ENCODE measurements at regions not wholly inside any gene's neighbourhood (a gene's known extent, or its start where the extent isn't known, plus 50 kb on each side); places are given as distances from the start of the nearest gene placed in this dataset.

DNA sequence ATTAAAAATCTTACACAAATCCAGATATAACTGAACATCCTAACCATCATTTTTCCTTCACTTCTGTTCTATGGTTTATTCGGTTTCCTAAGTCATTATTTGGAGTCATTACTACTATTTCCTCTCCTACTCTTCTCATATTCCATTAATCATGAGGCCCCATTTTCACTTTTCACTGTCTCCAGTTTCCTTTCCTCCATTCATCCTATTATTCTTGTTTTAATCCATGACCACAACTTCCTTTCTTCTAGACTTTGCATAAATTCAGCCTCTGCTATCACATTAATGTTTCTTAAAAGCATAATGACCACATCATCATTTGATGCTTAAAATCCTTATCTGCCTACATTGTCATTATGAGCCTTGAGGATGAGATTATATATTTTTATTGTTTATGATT, 555.0 kb upstream of the NDST4 start:
- TF ChIP-seq, protein P1, sequence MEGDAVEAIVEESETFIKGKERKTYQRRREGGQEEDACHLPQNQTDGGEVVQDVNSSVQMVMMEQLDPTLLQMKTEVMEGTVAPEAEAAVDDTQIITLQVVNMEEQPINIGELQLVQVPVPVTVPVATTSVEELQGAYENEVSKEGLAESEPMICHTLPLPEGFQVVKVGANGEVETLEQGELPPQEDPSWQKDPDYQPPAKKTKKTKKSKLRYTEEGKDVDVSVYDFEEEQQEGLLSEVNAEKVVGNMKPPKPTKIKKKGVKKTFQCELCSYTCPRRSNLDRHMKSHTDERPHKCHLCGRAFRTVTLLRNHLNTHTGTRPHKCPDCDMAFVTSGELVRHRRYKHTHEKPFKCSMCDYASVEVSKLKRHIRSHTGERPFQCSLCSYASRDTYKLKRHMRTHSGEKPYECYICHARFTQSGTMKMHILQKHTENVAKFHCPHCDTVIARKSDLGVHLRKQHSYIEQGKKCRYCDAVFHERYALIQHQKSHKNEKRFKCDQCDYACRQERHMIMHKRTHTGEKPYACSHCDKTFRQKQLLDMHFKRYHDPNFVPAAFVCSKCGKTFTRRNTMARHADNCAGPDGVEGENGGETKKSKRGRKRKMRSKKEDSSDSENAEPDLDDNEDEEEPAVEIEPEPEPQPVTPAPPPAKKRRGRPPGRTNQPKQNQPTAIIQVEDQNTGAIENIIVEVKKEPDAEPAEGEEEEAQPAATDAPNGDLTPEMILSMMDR (IDR thresholded peaks at IDR 0.05), result no peak
- TF ChIP-seq POLR2AphosphoS5 (IDR thresholded peaks at IDR 0.05; ENCODE audit: low read depth, low read length), result no peak
- TF ChIP-seq SIN3A (IDR thresholded peaks at IDR 0.05; ENCODE audit: borderline replicate concordance, insufficient read depth, low read depth, low read length), result no peak
- TF ChIP-seq, protein P2, sequence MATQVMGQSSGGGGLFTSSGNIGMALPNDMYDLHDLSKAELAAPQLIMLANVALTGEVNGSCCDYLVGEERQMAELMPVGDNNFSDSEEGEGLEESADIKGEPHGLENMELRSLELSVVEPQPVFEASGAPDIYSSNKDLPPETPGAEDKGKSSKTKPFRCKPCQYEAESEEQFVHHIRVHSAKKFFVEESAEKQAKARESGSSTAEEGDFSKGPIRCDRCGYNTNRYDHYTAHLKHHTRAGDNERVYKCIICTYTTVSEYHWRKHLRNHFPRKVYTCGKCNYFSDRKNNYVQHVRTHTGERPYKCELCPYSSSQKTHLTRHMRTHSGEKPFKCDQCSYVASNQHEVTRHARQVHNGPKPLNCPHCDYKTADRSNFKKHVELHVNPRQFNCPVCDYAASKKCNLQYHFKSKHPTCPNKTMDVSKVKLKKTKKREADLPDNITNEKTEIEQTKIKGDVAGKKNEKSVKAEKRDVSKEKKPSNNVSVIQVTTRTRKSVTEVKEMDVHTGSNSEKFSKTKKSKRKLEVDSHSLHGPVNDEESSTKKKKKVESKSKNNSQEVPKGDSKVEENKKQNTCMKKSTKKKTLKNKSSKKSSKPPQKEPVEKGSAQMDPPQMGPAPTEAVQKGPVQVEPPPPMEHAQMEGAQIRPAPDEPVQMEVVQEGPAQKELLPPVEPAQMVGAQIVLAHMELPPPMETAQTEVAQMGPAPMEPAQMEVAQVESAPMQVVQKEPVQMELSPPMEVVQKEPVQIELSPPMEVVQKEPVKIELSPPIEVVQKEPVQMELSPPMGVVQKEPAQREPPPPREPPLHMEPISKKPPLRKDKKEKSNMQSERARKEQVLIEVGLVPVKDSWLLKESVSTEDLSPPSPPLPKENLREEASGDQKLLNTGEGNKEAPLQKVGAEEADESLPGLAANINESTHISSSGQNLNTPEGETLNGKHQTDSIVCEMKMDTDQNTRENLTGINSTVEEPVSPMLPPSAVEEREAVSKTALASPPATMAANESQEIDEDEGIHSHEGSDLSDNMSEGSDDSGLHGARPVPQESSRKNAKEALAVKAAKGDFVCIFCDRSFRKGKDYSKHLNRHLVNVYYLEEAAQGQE (IDR thresholded peaks at IDR 0.05; ENCODE audit: insufficient read depth in 1 of 2, low read depth in 2 of 2, low read length in 1 of 2), result no peak
- TF ChIP-seq TCF7L2 (IDR thresholded peaks at IDR 0.05; ENCODE audit: low read depth, low read length), result no peak
